DND-41 (cell line): ENCODE measurements at regions not wholly inside any gene's neighbourhood (a gene's known extent, or its start where the extent isn't known, plus 50 kb on each side); places are given as distances from the start of the nearest gene placed in this dataset.

ENCODE experiments used
- ATAC-seq: fragments of 200-7000 bp; cut with Tn5 transposase; 3 replicates; pipeline ENCODE4 v1.9.1; 2021; ENCODE audit warnings: low read depth; ENCODE audit not compliant: insufficient read depth
- DNase-seq: peaks from one replicate; pipeline ENCODE4 v3.0.0-alpha.2; 2020
- H2AFZ ChIP-seq: 2 replicates; pipeline ENCODE4 v1.6.0; 2012; ENCODE audit warnings: low read depth, low read length
- H3K27ac ChIP-seq: 2 replicates; pipeline ENCODE4 v1.5.1; 2012; ENCODE audit warnings: low read length, inconsistent platforms
- H3K27me3 ChIP-seq: fragments of 200-600 bp; sonication (generic); 2 replicates; pipeline ENCODE4 v1.6.0; 2012; ENCODE audit warnings: low read length, mild to moderate bottlenecking, inconsistent platforms; ENCODE audit not compliant: insufficient read depth, poor library complexity
- H3K36me3 ChIP-seq: 2 replicates; pipeline ENCODE4 v1.5.1; 2012; ENCODE audit warnings: low read length, inconsistent platforms; ENCODE audit not compliant: insufficient read depth
- H3K4me1 ChIP-seq: 2 replicates; pipeline ENCODE4 v1.5.1; 2012; ENCODE audit warnings: mild to moderate bottlenecking, low read length; ENCODE audit not compliant: insufficient read depth
- H3K4me2 ChIP-seq: 2 replicates; pipeline ENCODE4 v1.6.0; 2012; ENCODE audit warnings: mild to moderate bottlenecking, moderate library complexity, low read length, inconsistent platforms; ENCODE audit not compliant: insufficient read depth
- H3K4me3 ChIP-seq, 2 experiments: fragments of 200-600 bp in 1 of 2; shearing (Covaris generic) in 1 of 2; 2 replicates each; pipeline ENCODE4 v1.5.1; 2012 to 2016; ENCODE audit warnings: inconsistent platforms in 2 of 2, low read length in 2 of 2, mild to moderate bottlenecking in 2 of 2, low read depth in 1 of 2, moderate library complexity in 1 of 2
- H3K79me2 ChIP-seq: 2 replicates; pipeline ENCODE4 v1.6.0; 2012; ENCODE audit warnings: low read length, inconsistent platforms; ENCODE audit not compliant: insufficient read depth
- H3K9ac ChIP-seq: 2 replicates; pipeline ENCODE4 v1.6.0; 2012; ENCODE audit warnings: low read depth, mild to moderate bottlenecking, inconsistent platforms, low read length, moderate library complexity
- H3K9me3 ChIP-seq: 2 replicates; pipeline ENCODE4 v1.5.1; 2012; ENCODE audit warnings: low read length, moderate library complexity, mild to moderate bottlenecking, inconsistent platforms; ENCODE audit not compliant: insufficient read depth, severe bottlenecking
- H4K20me1 ChIP-seq: 2 replicates; pipeline ENCODE4 v1.6.0; 2012; ENCODE audit warnings: low read length; ENCODE audit not compliant: insufficient read depth
- EZH2 ChIP-seq: IDR thresholded peaks from 3 replicates; pipeline ENCODE4 v1.6.1; 2012; ENCODE audit warnings: borderline replicate concordance, low read depth, mild to moderate bottlenecking, moderate library complexity, low read length, inconsistent platforms; ENCODE audit not compliant: severe bottlenecking
- TF ChIP-seq, protein P1 (sequence below): IDR thresholded peaks from 2 replicates; pipeline ENCODE4 v1.5.1; 2012; ENCODE audit warnings: borderline replicate concordance, low read length, moderate library complexity, mild to moderate bottlenecking; ENCODE audit not compliant: poor library complexity, severe bottlenecking; ENCODE audit errors: extremely low read depth

DNA sequence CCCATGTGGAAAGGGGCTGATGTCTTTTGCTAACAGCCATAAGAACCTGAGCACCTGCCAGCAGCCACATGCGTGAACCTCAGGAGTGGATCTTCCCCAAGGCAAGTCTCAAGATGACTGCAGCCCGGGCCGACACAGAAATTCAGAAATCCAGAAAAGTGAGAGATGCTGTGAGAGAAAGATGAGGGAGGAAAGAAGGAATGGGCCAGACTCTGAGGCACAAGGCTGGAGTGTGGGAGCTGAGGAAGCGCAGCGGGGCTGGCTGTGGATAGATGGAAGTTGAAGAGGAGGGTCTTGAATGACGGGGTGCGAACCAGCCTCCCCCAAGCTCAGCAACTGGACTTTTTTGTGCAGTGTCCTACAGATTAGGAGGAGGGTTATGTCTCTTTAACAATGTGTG, 337.8 kb downstream of the GADD45G start:
- DNase-seq (no peak), ATAC-seq (no peak)
- Histone ChIP-seq H3K4me2 (no peak overlapping the region), H3K9ac (no peak overlapping the region), H4K20me1 (no peaks in the 10 kb centered on the region), H3K79me2 (no peaks in the 10 kb centered on the region), H3K27ac (no peak overlapping the region), H2AFZ (no peak overlapping the region), H3K27me3 (peaks cover 6% of the 10 kb centered on the region), H3K4me3 (no peak overlapping the region), H3K4me1 (no peaks in the 10 kb centered on the region), H3K9me3 (no peaks in the 10 kb centered on the region), H3K36me3 (no peaks in the 10 kb centered on the region)
- TF ChIP-seq, protein P1, sequence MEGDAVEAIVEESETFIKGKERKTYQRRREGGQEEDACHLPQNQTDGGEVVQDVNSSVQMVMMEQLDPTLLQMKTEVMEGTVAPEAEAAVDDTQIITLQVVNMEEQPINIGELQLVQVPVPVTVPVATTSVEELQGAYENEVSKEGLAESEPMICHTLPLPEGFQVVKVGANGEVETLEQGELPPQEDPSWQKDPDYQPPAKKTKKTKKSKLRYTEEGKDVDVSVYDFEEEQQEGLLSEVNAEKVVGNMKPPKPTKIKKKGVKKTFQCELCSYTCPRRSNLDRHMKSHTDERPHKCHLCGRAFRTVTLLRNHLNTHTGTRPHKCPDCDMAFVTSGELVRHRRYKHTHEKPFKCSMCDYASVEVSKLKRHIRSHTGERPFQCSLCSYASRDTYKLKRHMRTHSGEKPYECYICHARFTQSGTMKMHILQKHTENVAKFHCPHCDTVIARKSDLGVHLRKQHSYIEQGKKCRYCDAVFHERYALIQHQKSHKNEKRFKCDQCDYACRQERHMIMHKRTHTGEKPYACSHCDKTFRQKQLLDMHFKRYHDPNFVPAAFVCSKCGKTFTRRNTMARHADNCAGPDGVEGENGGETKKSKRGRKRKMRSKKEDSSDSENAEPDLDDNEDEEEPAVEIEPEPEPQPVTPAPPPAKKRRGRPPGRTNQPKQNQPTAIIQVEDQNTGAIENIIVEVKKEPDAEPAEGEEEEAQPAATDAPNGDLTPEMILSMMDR, result no peak
- TF ChIP-seq EZH2, result no peak

DNA sequence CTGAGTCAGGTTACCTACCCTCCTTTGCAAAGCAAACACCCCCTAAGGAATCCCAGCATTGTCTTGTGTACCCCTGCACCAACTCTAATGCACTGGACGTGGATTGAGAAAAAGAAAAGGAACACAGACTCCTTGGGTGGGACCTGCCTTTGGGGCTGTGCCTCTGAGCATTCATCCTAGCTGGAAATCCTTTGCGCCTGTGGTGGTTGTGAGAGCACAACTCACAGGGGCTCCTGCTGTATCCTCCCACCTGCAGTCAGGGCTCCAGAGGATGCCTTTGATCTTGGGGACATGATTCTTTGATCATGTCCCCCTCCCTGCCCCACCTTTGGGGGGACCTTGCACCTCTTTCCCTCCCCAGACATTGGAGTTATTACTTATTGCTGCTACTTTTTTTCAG, 338.5 kb downstream of the GADD45G start:
- Histone ChIP-seq H3K27me3 (peaks cover 6% of the 10 kb centered on the region), H2AFZ (no peak overlapping the region), H4K20me1 (no peaks in the 10 kb centered on the region), H3K79me2 (no peaks in the 10 kb centered on the region), H3K4me3 (no peak overlapping the region), H3K9me3 (no peaks in the 10 kb centered on the region), H3K27ac (no peak overlapping the region), H3K4me1 (no peaks in the 10 kb centered on the region), H3K36me3 (no peaks in the 10 kb centered on the region), H3K9ac (no peak overlapping the region), H3K4me2 (no peak overlapping the region)
- TF ChIP-seq EZH2, result no peak
- TF ChIP-seq, protein P1, result no peak
- DNase-seq, result no peak
- ATAC-seq, result no peak

DNA sequence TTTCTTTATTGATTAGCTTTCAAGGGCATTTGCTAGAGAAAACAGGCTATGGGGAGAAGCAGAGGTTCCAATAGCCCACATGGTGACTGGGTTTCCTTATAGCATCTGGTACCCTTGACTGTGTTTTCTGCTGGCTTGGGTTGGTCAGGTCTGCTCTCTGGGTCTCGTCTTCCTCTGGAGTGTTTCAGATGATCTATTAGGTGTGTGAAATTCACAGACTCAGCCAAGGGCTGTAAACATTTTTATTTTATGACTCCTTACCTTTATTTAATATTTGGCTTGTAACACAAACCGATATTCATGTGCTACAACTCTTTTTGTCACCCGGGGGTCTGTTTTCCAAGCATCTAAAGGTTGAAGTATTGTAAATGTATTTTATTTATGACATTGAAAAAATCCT, 338.9 kb downstream of the GADD45G start:
- Histone ChIP-seq H4K20me1 (no peaks in the 10 kb centered on the region), H3K79me2 (no peaks in the 10 kb centered on the region), H2AFZ (no peak overlapping the region), H3K4me2 (no peak overlapping the region), H3K4me3 (no peak overlapping the region), H3K27ac (no peak overlapping the region), H3K36me3 (no peaks in the 10 kb centered on the region), H3K4me1 (no peaks in the 10 kb centered on the region), H3K9ac (no peak overlapping the region), H3K9me3 (no peaks in the 10 kb centered on the region), H3K27me3 (peaks cover 6% of the 10 kb centered on the region)
- TF ChIP-seq, protein P1, result no peak
- TF ChIP-seq EZH2, result no peak
- ATAC-seq (no peak), DNase-seq (no peak)

DNA sequence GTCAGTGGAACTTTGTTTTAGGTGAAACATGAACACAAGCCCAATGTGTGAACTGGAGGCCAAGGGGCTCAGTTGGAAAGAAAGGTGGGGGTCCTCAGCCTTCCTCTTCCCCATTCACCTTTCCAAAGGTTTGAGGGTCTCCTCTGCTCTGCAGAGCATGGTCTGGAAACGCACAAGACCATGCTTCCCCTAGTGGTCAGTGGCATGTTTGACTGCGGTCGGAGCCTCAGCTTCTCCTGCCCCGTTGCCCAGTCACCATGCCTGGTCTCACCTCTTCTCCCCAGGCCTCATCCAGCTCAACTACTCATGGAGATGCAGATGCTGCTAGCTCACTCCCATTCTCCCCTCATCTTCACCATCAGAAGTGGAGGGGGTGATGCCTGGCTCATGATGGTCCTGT, 340.3 kb downstream of the GADD45G start:
- TF ChIP-seq, protein P1, result peak; percentile 33
- no peak for TF ChIP-seq EZH2
- H3K9me3 ChIP-seq, result no peaks in the 10 kb centered on the region
- DNase-seq (no peak), ATAC-seq (no peak)
- no peak overlapping the region for H3K9ac ChIP-seq
- peaks cover 6% of the 10 kb centered on the region for H3K27me3 ChIP-seq
- no peaks in the 10 kb centered on the region for H4K20me1 ChIP-seq
- H2AFZ ChIP-seq, result no peak overlapping the region
- no peak overlapping the region for H3K27ac ChIP-seq
- no peaks in the 10 kb centered on the region for H3K4me1 ChIP-seq
- H3K79me2 ChIP-seq, result no peaks in the 10 kb centered on the region
- no peak overlapping the region for H3K4me3 ChIP-seq
- no peak overlapping the region for H3K4me2 ChIP-seq
- no peaks in the 10 kb centered on the region for H3K36me3 ChIP-seq
